Peyer's patch (tissue), 4 donors: ENCODE measurements at regions not wholly inside any gene's neighbourhood (a gene's known extent, or its start where the extent isn't known, plus 50 kb on each side); places are given as distances from the start of the nearest gene placed in this dataset.

Source experiments
- DNase-seq, 3 donors: peaks; one replicate each; pipeline ENCODE4 v3.0.0-alpha.2; 2017 to 2019
- H3K27ac ChIP-seq, 4 donors: fragments of 200-600 bp; sonication (generic); one replicate each; pipeline ENCODE4 v1.5.1; 2016 to 2019
- H3K27me3 ChIP-seq, 2 donors: fragments of 200-600 bp; sonication (generic); one replicate each; pipeline ENCODE4 v1.5.1; 2019
- H3K36me3 ChIP-seq, 3 donors: fragments of 200-600 bp; sonication (generic); one replicate each; pipeline ENCODE4 v1.5.1; 2016 to 2019
- H3K4me1 ChIP-seq, 4 donors: fragments of 200-600 bp; sonication (generic); one replicate each; pipeline ENCODE4 v1.5.1; 2016 to 2019
- H3K4me3 ChIP-seq, 4 donors: fragments of 200-600 bp; sonication (generic); 1 replicate in 3 of 4; 2 replicates in 1 of 4; pipeline ENCODE4 v1.5.1; 2016 to 2019; ENCODE audit warnings: mild to moderate bottlenecking in 1 of 4
- H3K9me3 ChIP-seq, 4 donors: fragments of 200-600 bp; sonication (generic); one replicate each; pipeline ENCODE4 v1.5.1; 2016 to 2019; ENCODE audit warnings: mild to moderate bottlenecking in 1 of 4
- CTCF ChIP-seq, 6 experiments: fragments of 450-650 bp in 4 of 6; fragments of 200-600 bp in 2 of 6; sonication (generic) in 1 of 6; IDR thresholded peaks; one replicate each; pipeline ENCODE4 v1.5.1; 2017 to 2019; ENCODE audit warnings: antibody characterized with exemption in 6 of 6, mild to moderate bottlenecking in 3 of 6, moderate library complexity in 1 of 6
- POLR2A ChIP-seq, 2 donors: fragments of 450-650 bp; IDR thresholded peaks; one replicate each; pipeline ENCODE4 v1.5.1; 2017; ENCODE audit warnings: antibody characterized with exemption in 2 of 2, mild to moderate bottlenecking in 2 of 2, moderate library complexity in 2 of 2

- TF ChIP-seq CTCF (IDR thresholded peaks at IDR 0.05) (no peak), POLR2A (IDR thresholded peaks at IDR 0.05) (no peak)
- Histone ChIP-seq H3K36me3 (no peaks in the 10 kb centered on the region), H3K4me3 (no peak overlapping the region), H3K27me3 (no peaks in the 10 kb centered on the region), H3K4me1 (peaks cover 0 to 3% (median 0%) of the 10 kb centered on the region in 4 donors), H3K9me3 (peaks cover 0 to 3% (median 0%) of the 10 kb centered on the region in 4 donors), H3K27ac (no peak overlapping the region)
- no peak for DNase-seq
Measured at GRCh38 chr10:125225051-125225450, 64.7 kb upstream of the CTBP2 start.

- H3K27me3 ChIP-seq, result no peaks in the 10 kb centered on the region
- no peaks in the 10 kb centered on the region for H3K36me3 ChIP-seq
- no peak overlapping the region for H3K4me3 ChIP-seq
- peaks cover 0 to 3% (median 0%) of the 10 kb centered on the region in 4 donors for H3K4me1 ChIP-seq
- peaks cover 0 to 3% (median 0%) of the 10 kb centered on the region in 4 donors for H3K9me3 ChIP-seq
- no peak overlapping the region for H3K27ac ChIP-seq
- TF ChIP-seq CTCF (IDR thresholded peaks at IDR 0.05) (no peak), POLR2A (IDR thresholded peaks at IDR 0.05) (no peak)
- DNase-seq, result no peak
Measured at GRCh38 chr10:125222515-125223308, 62.3 kb upstream of the CTBP2 start.

- Histone ChIP-seq H3K27ac (no peak overlapping the region), H3K36me3 (no peaks in the 10 kb centered on the region), H3K4me3 (no peak overlapping the region), H3K4me1 (peaks cover 0 to 3% (median 0%) of the 10 kb centered on the region in 4 donors), H3K27me3 (no peaks in the 10 kb centered on the region), H3K9me3 (peaks cover 0 to 3% (median 0%) of the 10 kb centered on the region in 4 donors)
- TF ChIP-seq CTCF (IDR thresholded peaks at IDR 0.05) (no peak), POLR2A (IDR thresholded peaks at IDR 0.05) (no peak)
- no peak for DNase-seq
Measured at GRCh38 chr10:125221716-125222115, 61.4 kb upstream of the CTBP2 start.

GRCh38 chr10:125219776-125220175 is 59.4 kb upstream of the CTBP2 start:
- Histone ChIP-seq H3K36me3 (no peaks in the 10 kb centered on the region), H3K4me1 (no peaks in the 10 kb centered on the region), H3K4me3 (no peak overlapping the region), H3K27me3 (no peaks in the 10 kb centered on the region), H3K9me3 (peaks cover 0 to 3% (median 0%) of the 10 kb centered on the region in 4 donors), H3K27ac (no peak overlapping the region)
- TF ChIP-seq POLR2A (IDR thresholded peaks at IDR 0.05) (no peak), CTCF (IDR thresholded peaks at IDR 0.05) (no peak)
- DNase-seq, result no peak

- no peaks in the 10 kb centered on the region for H3K27me3 ChIP-seq
- H3K27ac ChIP-seq, result no peak overlapping the region
- H3K4me1 ChIP-seq, result no peaks in the 10 kb centered on the region
- DNase-seq, result no peak
- H3K36me3 ChIP-seq, result no peaks in the 10 kb centered on the region
- no peak for TF ChIP-seq POLR2A (IDR thresholded peaks at IDR 0.05)
- H3K9me3 ChIP-seq, result peaks cover 0 to 3% (median 0%) of the 10 kb centered on the region in 4 donors
- H3K4me3 ChIP-seq, result peak overlapping the region in 1 of 4 donors; percentile 2
Measured at GRCh38 chr10:125218967-125219366, 58.6 kb upstream of the CTBP2 start.

- TF ChIP-seq POLR2A (IDR thresholded peaks at IDR 0.05) (no peak), CTCF (IDR thresholded peaks at IDR 0.05) (peak in 1 of 6 experiments; percentile 12)
- Histone ChIP-seq H3K27ac (no peak overlapping the region), H3K27me3 (no peaks in the 10 kb centered on the region), H3K4me1 (no peaks in the 10 kb centered on the region), H3K4me3 (no peak overlapping the region), H3K9me3 (peaks cover 0 to 3% (median 0%) of the 10 kb centered on the region in 4 donors), H3K36me3 (no peaks in the 10 kb centered on the region)
- DNase-seq, result no peak
Measured at GRCh38 chr10:125217990-125218675, 57.8 kb upstream of the CTBP2 start.
